Activated T-cell treated with anti-CD3 and anti-CD28 coated beads, Interleukin-2, amount 50 U/mL, for 24 hours (primary cell): ENCODE measurements at regions not wholly inside any gene's neighbourhood (a gene's known extent, or its start where the extent isn't known, plus 50 kb on each side); places are given as distances from the start of the nearest gene placed in this dataset.
"Not testable (repeated sequence)": the region's sequence is repeated elsewhere in the genome, so short reads cannot be mapped to it uniquely, and the experiment has no call there.

Experiments used
- DNase-seq: peaks from one replicate; pipeline ENCODE4 v3.0.0-alpha.2; 2020
- H3K27ac Mint-ChIP-seq: 2 replicates; pipeline ENCODE4 v1.8.0; 2020; ENCODE audit warnings: mild to moderate bottlenecking, mixed read lengths
- H3K27me3 Mint-ChIP-seq: 2 replicates; pipeline ENCODE4 v1.8.0; 2020; ENCODE audit warnings: mixed read lengths
- H3K36me3 Mint-ChIP-seq: 2 replicates; pipeline ENCODE4 v1.8.0; 2020; ENCODE audit warnings: low read depth, mixed read lengths
- H3K4me1 Mint-ChIP-seq: 2 replicates; pipeline ENCODE4 v1.8.0; 2020; ENCODE audit warnings: low read depth, mixed read lengths
- H3K4me3 Mint-ChIP-seq: 2 replicates; pipeline ENCODE4 v1.8.0; 2020; ENCODE audit warnings: mild to moderate bottlenecking, moderate library complexity, mixed read lengths
- H3K9me3 Mint-ChIP-seq: 2 replicates; pipeline ENCODE4 v1.8.0; 2020; ENCODE audit warnings: mixed read lengths

DNA sequence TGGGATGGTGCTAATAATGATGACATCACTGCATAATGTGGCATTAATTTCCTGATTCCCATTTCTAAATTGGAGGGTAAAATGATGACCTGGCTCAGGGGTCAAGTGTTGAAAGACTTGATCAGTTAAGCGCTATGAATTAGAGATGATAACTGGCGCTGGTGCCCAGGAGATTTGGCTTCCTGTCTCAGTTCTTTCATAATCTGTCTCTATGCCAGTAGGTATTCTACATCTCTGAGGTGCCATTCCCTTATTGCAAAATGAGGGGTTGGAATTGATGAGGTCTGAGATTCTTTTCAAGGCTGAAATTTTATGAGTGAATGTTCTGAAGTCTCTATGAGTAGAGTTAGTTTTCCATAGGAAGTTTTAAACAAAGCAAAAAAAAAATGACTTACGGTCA is 1715.1 kb upstream of the WWC1 start:
- H3K27ac Mint-ChIP-seq, result no peak overlapping the region
- H3K36me3 Mint-ChIP-seq, result no peaks in the 10 kb centered on the region
- no peak for DNase-seq
- peaks cover 22% of the 10 kb centered on the region for H3K9me3 Mint-ChIP-seq
- no peaks in the 10 kb centered on the region for H3K27me3 Mint-ChIP-seq
- H3K4me3 Mint-ChIP-seq, result no peak overlapping the region
- no peaks in the 10 kb centered on the region for H3K4me1 Mint-ChIP-seq

GRCh38 chr5:166581826-166582225 is 1709.6 kb upstream of the WWC1 start:
- DNase-seq, result no peak
- Mint-ChIP-seq H3K27me3 (no peaks in the 10 kb centered on the region), H3K4me3 (no peak overlapping the region), H3K36me3 (no peaks in the 10 kb centered on the region), H3K4me1 (no peaks in the 10 kb centered on the region), H3K27ac (no peak overlapping the region), H3K9me3 (peaks cover 27% of the 10 kb centered on the region)

GRCh38 chr5:166582416-166582815 is 1709.0 kb upstream of the WWC1 start:
- DNase-seq, result no peak
- Mint-ChIP-seq H3K9me3 (peaks cover 27% of the 10 kb centered on the region), H3K36me3 (no peaks in the 10 kb centered on the region), H3K4me1 (no peaks in the 10 kb centered on the region), H3K27ac (no peak overlapping the region), H3K4me3 (no peak overlapping the region), H3K27me3 (no peaks in the 10 kb centered on the region)

GRCh38 chr5:166594567-166594966 is 1696.9 kb upstream of the WWC1 start:
- H3K9me3 Mint-ChIP-seq, result peaks cover 13% of the 10 kb centered on the region
- DNase-seq, result no peak
- no peak overlapping the region for H3K27ac Mint-ChIP-seq
- no peaks in the 10 kb centered on the region for H3K4me1 Mint-ChIP-seq
- no peaks in the 10 kb centered on the region for H3K27me3 Mint-ChIP-seq
- no peaks in the 10 kb centered on the region for H3K36me3 Mint-ChIP-seq
- H3K4me3 Mint-ChIP-seq, result no peak overlapping the region

DNA sequence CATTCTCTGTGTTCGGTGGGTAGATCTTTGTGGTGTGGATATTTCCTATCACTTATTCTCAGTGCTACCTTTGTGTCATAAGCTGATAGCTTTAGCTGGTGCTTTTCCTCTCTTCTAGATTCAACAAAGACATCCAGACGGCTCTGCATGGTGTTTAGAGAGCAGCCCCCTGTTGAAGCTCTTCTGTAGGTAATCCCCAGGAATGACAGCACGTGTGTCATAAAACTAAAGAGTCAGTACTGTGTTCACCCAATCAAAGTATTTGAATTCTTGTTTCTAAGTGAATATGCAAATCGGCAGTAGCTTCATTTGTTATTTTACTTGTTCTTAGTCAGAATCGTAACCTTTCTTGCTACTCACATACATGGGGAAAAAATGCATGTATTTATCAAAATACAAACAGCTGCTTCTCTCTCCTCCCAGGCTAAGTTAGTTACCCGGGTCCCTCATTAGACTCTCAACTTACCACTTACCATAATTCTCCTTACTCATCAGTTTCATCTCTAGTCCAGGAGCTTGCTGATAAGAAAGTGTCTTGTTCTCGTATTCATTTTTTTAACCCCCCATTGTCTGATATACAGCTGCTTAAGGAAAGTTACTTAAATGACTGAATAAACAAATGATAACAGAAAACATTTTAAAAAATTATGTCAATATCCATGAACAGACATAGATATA is 1696.0 kb upstream of the WWC1 start:
- H3K36me3 Mint-ChIP-seq, result no peaks in the 10 kb centered on the region

GRCh38 chr5:166596043-166596442 is 1695.4 kb upstream of the WWC1 start:
- Mint-ChIP-seq H3K27me3 (no peaks in the 10 kb centered on the region), H3K36me3 (no peaks in the 10 kb centered on the region), H3K27ac (no peak overlapping the region), H3K4me1 (no peaks in the 10 kb centered on the region), H3K4me3 (no peak overlapping the region), H3K9me3 (peaks cover 16% of the 10 kb centered on the region)
- DNase-seq, result no peak

More for the DNA sequence above, 1696.0 kb upstream of the WWC1 start:
- no peak overlapping the region for H3K27ac Mint-ChIP-seq
- DNase-seq, result no peak
- H3K27me3 Mint-ChIP-seq, result no peaks in the 10 kb centered on the region
- H3K4me1 Mint-ChIP-seq, result no peaks in the 10 kb centered on the region
- H3K4me3 Mint-ChIP-seq, result no peak overlapping the region
- peaks cover 16% of the 10 kb centered on the region for H3K9me3 Mint-ChIP-seq

DNA sequence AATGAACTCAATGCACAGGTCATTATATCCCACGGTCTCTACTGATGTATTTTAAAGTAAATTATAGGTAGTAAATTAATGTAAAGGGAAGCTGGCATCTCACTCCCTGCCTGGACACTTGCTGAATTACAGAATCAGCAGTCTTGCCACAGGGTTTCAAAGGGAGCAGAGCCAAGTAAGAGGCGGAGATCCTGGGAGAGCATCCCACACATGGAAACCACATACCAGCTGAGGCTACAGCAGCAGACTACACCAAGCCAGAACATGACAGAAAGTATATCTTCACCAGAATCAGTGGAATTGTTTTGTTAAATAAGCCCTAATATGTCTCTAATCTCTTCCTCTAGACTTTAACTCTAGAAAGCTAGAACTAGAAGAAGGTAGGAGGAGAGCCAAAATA is 1689.2 kb upstream of the WWC1 start:
- Mint-ChIP-seq H3K9me3 (peaks cover 25% of the 10 kb centered on the region), H3K4me1 (no peaks in the 10 kb centered on the region), H3K4me3 (no peak overlapping the region), H3K36me3 (no peaks in the 10 kb centered on the region), H3K27ac (no peak overlapping the region), H3K27me3 (no peaks in the 10 kb centered on the region)
- DNase-seq, result no peak

GRCh38 chr5:166617507-166617906 is 1673.9 kb upstream of the WWC1 start:
- no peak for DNase-seq
- Mint-ChIP-seq H3K4me3 (no peak overlapping the region), H3K27ac (no peak overlapping the region), H3K36me3 (no peaks in the 10 kb centered on the region), H3K9me3 (peaks cover 31% of the 10 kb centered on the region), H3K4me1 (no peaks in the 10 kb centered on the region), H3K27me3 (no peaks in the 10 kb centered on the region)

- Mint-ChIP-seq H3K27me3 (no peaks in the 10 kb centered on the region), H3K9me3 (peaks cover 31% of the 10 kb centered on the region), H3K27ac (no peak overlapping the region), H3K4me3 (no peak overlapping the region), H3K4me1 (no peaks in the 10 kb centered on the region), H3K36me3 (no peaks in the 10 kb centered on the region)
- no peak for DNase-seq
Observed at GRCh38 chr5:166618526-166618925, 1672.9 kb upstream of the WWC1 start.

- DNase-seq, result no peak
- Mint-ChIP-seq H3K36me3 (no peaks in the 10 kb centered on the region), H3K4me3 (no peak overlapping the region), H3K27ac (no peak overlapping the region), H3K4me1 (no peaks in the 10 kb centered on the region), H3K9me3 (peaks cover 12% of the 10 kb centered on the region), H3K27me3 (no peaks in the 10 kb centered on the region)
Observed at GRCh38 chr5:166624573-166624972, 1666.9 kb upstream of the WWC1 start.

DNA sequence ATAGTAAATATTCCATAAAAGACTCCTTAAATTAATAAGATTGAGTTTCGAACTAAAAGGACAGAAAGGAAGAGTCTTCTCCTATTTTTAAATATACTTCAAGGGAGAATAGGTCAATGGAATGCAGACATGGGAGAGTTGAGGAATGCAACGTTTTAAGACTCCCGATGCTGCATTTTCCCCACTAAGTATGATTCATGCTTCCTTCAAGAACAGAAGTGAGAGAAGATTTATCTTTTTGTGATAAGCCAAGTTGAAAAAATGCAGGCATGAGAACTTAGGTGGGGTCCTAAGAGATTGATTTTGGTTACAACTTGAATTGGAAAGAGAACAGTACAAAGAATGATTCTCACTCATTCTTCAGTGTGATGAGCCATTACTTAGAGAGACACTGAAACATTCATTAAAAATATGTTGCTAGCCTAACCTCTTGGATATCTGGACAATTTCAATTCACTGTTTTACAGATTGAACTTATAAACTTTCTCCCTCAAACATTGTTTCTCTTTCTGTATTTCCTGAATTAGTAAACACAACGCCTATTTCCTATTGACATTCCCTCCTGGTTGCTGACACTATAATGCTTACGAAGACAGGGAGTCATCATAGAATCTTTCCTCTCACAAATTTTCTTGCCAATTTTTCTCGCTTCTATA is 1666.1 kb upstream of the WWC1 start:
- H3K9me3 Mint-ChIP-seq, result peaks cover 8% of the 10 kb centered on the region
- DNase-seq, result no peak
- no peaks in the 10 kb centered on the region for H3K36me3 Mint-ChIP-seq
- H3K4me3 Mint-ChIP-seq, result no peak overlapping the region
- no peaks in the 10 kb centered on the region for H3K27me3 Mint-ChIP-seq
- H3K27ac Mint-ChIP-seq, result no peak overlapping the region
- H3K4me1 Mint-ChIP-seq, result no peaks in the 10 kb centered on the region

- no peak overlapping the region for H3K27ac Mint-ChIP-seq
- no peaks in the 10 kb centered on the region for H3K36me3 Mint-ChIP-seq
- no peak overlapping the region for H3K4me3 Mint-ChIP-seq
- H3K4me1 Mint-ChIP-seq, result no peaks in the 10 kb centered on the region
- no peaks in the 10 kb centered on the region for H3K27me3 Mint-ChIP-seq
- peaks cover 8% of the 10 kb centered on the region for H3K9me3 Mint-ChIP-seq
- no peak for DNase-seq
Observed at GRCh38 chr5:166637295-166637694, 1654.2 kb upstream of the WWC1 start.

GRCh38 chr5:166639151-166639550 is 1652.3 kb upstream of the WWC1 start:
- Mint-ChIP-seq H3K36me3 (no peaks in the 10 kb centered on the region), H3K9me3 (peaks cover 8% of the 10 kb centered on the region), H3K4me1 (no peaks in the 10 kb centered on the region), H3K4me3 (no peak overlapping the region), H3K27ac (no peak overlapping the region), H3K27me3 (no peaks in the 10 kb centered on the region)
- DNase-seq, result no peak

DNA sequence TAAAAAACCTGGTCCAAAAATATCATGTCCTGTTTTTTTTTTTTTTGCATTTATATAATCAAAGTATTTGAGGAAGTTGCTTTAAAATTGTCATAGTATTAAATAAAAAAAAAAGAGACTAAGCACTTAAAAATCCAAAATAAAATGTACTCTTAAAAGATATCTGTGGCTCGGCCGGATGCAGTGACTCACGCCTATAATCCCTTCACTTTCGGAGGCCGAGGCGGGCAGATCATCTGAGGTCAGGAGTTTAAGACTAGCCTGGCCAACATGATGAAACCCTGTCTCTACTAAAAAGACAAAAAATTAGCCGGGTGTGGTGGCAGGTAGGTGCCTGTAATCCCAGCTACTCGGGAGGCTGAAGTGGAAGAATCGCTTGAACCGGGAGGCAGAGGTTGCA is 1651.3 kb upstream of the WWC1 start:
- H3K4me3 Mint-ChIP-seq, H3K27me3 Mint-ChIP-seq, DNase-seq, H3K27ac Mint-ChIP-seq, H3K4me1 Mint-ChIP-seq, H3K9me3 Mint-ChIP-seq, H3K36me3 Mint-ChIP-seq: not testable (repeated sequence)

GRCh38 chr5:166648736-166649135 is 1642.7 kb upstream of the WWC1 start:
- Mint-ChIP-seq H3K4me3 (no peak overlapping the region), H3K27ac (no peak overlapping the region), H3K27me3 (no peaks in the 10 kb centered on the region), H3K9me3 (peaks cover 12% of the 10 kb centered on the region), H3K4me1 (no peaks in the 10 kb centered on the region), H3K36me3 (no peaks in the 10 kb centered on the region)
- no peak for DNase-seq
